K562 (cell line): ENCODE measurements at regions not wholly inside any gene's neighbourhood (a gene's known extent, or its start where the extent isn't known, plus 50 kb on each side); places are given as distances from the start of the nearest gene placed in this dataset.

Experiments
- CREB1 ChIP-seq, 2 experiments: sonication (generic) in 1 of 2; formaldehyde crosslinking in 1 of 2; IDR thresholded peaks; 2 replicates each; pipeline versions ENCODE4 v1.6.1 to v1.8.0; 2012 to 2022; ENCODE audit warnings: inconsistent platforms in 1 of 2, mild to moderate bottlenecking in 1 of 2, missing genetic modification reagents in 1 of 2, moderate library complexity in 1 of 2
- KDM1A ChIP-seq, 2 experiments: fragments of 450-650 bp; IDR thresholded peaks; 2 replicates each; pipeline ENCODE4 v1.6.1; 2016; ENCODE audit warnings: mild to moderate bottlenecking in 2 of 2
- MAFK ChIP-seq: IDR thresholded peaks from 2 replicates; pipeline ENCODE4 v1.6.1; 2011; ENCODE audit warnings: low read length, improper control_type of control experiment
- MYC ChIP-seq, 2 experiments: fragments of 250-450 bp in 1 of 2; sonication (Bioruptor Pico) in 1 of 2; IDR thresholded peaks; 2 replicates each; pipeline versions ENCODE4 v1.5.1 to v1.6.1; 2012 to 2021; ENCODE audit warnings: low read depth in 2 of 2, borderline replicate concordance in 1 of 2, improper control_type of control experiment in 1 of 2, low read length in 1 of 2, mild to moderate bottlenecking in 1 of 2, moderate library complexity in 1 of 2
- POLR2A ChIP-seq: fragments of 450-650 bp; conservative IDR thresholded peaks from 2 replicates; pipeline ENCODE4 v1.6.1; 2016
- POLR2AphosphoS5 ChIP-seq: IDR thresholded peaks from 2 replicates; pipeline ENCODE4 v1.6.1; 2011; ENCODE audit warnings: mild to moderate bottlenecking, low read depth, low read length, moderate library complexity; ENCODE audit not compliant: control insufficient read depth, insufficient read depth
- ZNF140 ChIP-seq: fragments of 250-450 bp; sonication (Bioruptor Pico); IDR thresholded peaks from 2 replicates; pipeline ENCODE4 v1.8.0; 2021; ENCODE audit warnings: moderate library complexity, mild to moderate bottlenecking, inconsistent platforms
- ZNF561 ChIP-seq: fragments of 450-650 bp; formaldehyde crosslinking; conservative IDR thresholded peaks from 2 replicates; pipeline ENCODE4 v1.4.0; 2020; ENCODE audit warnings: mild to moderate bottlenecking, moderate library complexity
- TF ChIP-seq, protein P1 (sequence below), 3 experiments: IDR thresholded peaks in 2 of 3; conservative IDR thresholded peaks in 1 of 3; 2 replicates each; pipeline ENCODE4 v1.5.1; 2011 to 2012; ENCODE audit warnings: low read length in 3 of 3, mild to moderate bottlenecking in 3 of 3, control low read depth in 2 of 3, improper control_type of control experiment in 1 of 3, inconsistent platforms in 1 of 3, low read depth in 1 of 3, mixed read lengths in 1 of 3, moderate library complexity in 1 of 3; ENCODE audit not compliant: insufficient read depth in 2 of 3
- TF ChIP-seq, protein P2 (sequence below): sonication (generic); formaldehyde crosslinking; IDR thresholded peaks from 2 replicates; pipeline ENCODE4 v1.5.0; 2020; ENCODE audit warnings: missing genetic modification reagents
- TF ChIP-seq, protein P3 (sequence below): fragments of 450-650 bp; IDR thresholded peaks from 2 replicates; pipeline ENCODE4 v1.6.1; 2016; ENCODE audit warnings: borderline replicate concordance
- TF ChIP-seq, protein P4 (sequence below): sonication (generic); formaldehyde crosslinking; IDR thresholded peaks from 2 replicates; pipeline ENCODE4 v1.8.1; 2023; ENCODE audit warnings: missing genetic modification reagents, mild to moderate bottlenecking, borderline replicate concordance
- TF ChIP-seq, protein P5 (sequence below): IDR thresholded peaks from 3 replicates; pipeline ENCODE4 v1.6.1; 2011; ENCODE audit warnings: borderline replicate concordance, mild to moderate bottlenecking, moderate library complexity; ENCODE audit not compliant: insufficient read length; ENCODE audit errors: extremely low read depth

DNA sequence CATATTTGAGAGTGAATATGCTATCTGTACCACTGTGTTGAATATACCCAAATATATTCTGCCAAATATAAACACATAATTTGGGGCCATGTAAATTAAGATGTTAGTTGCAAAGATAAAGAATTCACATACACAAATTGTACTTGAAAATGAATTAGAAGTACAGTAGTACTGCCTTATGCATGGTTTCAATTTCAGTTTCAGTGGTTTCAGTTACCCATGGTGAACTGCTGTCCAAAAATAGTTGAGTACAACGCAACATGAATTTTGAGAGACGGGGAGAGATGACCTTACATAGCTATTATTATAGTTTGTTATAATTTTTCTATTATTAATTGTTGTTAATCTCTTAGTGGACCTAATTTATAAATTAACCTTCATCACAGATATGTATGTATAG, 1313.0 kb upstream of the FAM98A start:
- TF ChIP-seq, protein P1, sequence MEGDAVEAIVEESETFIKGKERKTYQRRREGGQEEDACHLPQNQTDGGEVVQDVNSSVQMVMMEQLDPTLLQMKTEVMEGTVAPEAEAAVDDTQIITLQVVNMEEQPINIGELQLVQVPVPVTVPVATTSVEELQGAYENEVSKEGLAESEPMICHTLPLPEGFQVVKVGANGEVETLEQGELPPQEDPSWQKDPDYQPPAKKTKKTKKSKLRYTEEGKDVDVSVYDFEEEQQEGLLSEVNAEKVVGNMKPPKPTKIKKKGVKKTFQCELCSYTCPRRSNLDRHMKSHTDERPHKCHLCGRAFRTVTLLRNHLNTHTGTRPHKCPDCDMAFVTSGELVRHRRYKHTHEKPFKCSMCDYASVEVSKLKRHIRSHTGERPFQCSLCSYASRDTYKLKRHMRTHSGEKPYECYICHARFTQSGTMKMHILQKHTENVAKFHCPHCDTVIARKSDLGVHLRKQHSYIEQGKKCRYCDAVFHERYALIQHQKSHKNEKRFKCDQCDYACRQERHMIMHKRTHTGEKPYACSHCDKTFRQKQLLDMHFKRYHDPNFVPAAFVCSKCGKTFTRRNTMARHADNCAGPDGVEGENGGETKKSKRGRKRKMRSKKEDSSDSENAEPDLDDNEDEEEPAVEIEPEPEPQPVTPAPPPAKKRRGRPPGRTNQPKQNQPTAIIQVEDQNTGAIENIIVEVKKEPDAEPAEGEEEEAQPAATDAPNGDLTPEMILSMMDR (IDR thresholded peaks at IDR 0.05 in 2 of 3, conservative IDR thresholded peaks at IDR 0.05 in 1 of 3; ENCODE audit: insufficient read depth in 2 of 3, low read depth in 1 of 3, low read length in 3 of 3): no peak
- TF ChIP-seq ZNF561 (no peak), POLR2AphosphoS5 (no peak), KDM1A (IDR thresholded peaks at IDR 0.05) (no peak), ZNF140 (no peak), CREB1 (IDR thresholded peaks at IDR 0.05) (no peak), CREB1 (CRISPR knock-in tag; IDR thresholded peaks at IDR 0.05) (no peak), MYC (IDR thresholded peaks at IDR 0.05; ENCODE audit: low read depth, low read length) (no peak), MYC (CRISPR knock-in tag; IDR thresholded peaks at IDR 0.05; ENCODE audit: borderline replicate concordance, low read depth) (no peak), MAFK (no peak), POLR2A (no peak)
- TF ChIP-seq, protein P2, sequence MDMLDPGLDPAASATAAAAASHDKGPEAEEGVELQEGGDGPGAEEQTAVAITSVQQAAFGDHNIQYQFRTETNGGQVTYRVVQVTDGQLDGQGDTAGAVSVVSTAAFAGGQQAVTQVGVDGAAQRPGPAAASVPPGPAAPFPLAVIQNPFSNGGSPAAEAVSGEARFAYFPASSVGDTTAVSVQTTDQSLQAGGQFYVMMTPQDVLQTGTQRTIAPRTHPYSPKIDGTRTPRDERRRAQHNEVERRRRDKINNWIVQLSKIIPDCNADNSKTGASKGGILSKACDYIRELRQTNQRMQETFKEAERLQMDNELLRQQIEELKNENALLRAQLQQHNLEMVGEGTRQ: no peak
- TF ChIP-seq, protein P3, sequence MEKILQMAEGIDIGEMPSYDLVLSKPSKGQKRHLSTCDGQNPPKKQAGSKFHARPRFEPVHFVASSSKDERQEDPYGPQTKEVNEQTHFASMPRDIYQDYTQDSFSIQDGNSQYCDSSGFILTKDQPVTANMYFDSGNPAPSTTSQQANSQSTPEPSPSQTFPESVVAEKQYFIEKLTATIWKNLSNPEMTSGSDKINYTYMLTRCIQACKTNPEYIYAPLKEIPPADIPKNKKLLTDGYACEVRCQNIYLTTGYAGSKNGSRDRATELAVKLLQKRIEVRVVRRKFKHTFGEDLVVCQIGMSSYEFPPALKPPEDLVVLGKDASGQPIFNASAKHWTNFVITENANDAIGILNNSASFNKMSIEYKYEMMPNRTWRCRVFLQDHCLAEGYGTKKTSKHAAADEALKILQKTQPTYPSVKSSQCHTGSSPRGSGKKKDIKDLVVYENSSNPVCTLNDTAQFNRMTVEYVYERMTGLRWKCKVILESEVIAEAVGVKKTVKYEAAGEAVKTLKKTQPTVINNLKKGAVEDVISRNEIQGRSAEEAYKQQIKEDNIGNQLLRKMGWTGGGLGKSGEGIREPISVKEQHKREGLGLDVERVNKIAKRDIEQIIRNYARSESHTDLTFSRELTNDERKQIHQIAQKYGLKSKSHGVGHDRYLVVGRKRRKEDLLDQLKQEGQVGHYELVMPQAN: no peak
- TF ChIP-seq, protein P4, sequence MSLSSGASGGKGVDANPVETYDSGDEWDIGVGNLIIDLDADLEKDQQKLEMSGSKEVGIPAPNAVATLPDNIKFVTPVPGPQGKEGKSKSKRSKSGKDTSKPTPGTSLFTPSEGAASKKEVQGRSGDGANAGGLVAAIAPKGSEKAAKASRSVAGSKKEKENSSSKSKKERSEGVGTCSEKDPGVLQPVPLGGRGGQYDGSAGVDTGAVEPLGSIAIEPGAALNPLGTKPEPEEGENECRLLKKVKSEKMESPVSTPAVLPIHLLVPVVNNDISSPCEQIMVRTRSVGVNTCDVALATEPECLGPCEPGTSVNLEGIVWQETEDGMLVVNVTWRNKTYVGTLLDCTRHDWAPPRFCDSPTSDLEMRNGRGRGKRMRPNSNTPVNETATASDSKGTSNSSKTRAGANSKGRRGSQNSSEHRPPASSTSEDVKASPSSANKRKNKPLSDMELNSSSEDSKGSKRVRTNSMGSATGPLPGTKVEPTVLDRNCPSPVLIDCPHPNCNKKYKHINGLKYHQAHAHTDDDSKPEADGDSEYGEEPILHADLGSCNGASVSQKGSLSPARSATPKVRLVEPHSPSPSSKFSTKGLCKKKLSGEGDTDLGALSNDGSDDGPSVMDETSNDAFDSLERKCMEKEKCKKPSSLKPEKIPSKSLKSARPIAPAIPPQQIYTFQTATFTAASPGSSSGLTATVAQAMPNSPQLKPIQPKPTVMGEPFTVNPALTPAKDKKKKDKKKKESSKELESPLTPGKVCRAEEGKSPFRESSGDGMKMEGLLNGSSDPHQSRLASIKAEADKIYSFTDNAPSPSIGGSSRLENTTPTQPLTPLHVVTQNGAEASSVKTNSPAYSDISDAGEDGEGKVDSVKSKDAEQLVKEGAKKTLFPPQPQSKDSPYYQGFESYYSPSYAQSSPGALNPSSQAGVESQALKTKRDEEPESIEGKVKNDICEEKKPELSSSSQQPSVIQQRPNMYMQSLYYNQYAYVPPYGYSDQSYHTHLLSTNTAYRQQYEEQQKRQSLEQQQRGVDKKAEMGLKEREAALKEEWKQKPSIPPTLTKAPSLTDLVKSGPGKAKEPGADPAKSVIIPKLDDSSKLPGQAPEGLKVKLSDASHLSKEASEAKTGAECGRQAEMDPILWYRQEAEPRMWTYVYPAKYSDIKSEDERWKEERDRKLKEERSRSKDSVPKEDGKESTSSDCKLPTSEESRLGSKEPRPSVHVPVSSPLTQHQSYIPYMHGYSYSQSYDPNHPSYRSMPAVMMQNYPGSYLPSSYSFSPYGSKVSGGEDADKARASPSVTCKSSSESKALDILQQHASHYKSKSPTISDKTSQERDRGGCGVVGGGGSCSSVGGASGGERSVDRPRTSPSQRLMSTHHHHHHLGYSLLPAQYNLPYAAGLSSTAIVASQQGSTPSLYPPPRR (CRISPR knock-in tag): no peak
- TF ChIP-seq, protein P5, sequence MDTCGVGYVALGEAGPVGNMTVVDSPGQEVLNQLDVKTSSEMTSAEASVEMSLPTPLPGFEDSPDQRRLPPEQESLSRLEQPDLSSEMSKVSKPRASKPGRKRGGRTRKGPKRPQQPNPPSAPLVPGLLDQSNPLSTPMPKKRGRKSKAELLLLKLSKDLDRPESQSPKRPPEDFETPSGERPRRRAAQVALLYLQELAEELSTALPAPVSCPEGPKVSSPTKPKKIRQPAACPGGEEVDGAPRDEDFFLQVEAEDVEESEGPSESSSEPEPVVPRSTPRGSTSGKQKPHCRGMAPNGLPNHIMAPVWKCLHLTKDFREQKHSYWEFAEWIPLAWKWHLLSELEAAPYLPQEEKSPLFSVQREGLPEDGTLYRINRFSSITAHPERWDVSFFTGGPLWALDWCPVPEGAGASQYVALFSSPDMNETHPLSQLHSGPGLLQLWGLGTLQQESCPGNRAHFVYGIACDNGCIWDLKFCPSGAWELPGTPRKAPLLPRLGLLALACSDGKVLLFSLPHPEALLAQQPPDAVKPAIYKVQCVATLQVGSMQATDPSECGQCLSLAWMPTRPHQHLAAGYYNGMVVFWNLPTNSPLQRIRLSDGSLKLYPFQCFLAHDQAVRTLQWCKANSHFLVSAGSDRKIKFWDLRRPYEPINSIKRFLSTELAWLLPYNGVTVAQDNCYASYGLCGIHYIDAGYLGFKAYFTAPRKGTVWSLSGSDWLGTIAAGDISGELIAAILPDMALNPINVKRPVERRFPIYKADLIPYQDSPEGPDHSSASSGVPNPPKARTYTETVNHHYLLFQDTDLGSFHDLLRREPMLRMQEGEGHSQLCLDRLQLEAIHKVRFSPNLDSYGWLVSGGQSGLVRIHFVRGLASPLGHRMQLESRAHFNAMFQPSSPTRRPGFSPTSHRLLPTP: no peak
